SK-N-MC (cell line): ENCODE measurements at regions not wholly inside any gene's neighbourhood (a gene's known extent, or its start where the extent isn't known, plus 50 kb on each side); places are given as distances from the start of the nearest gene placed in this dataset.

Experiments
- DNase-seq: peaks from one replicate; pipeline ENCODE4 v3.0.0-alpha.2; 2011; ENCODE audit warnings: low read depth, low spot score
- H3K27ac ChIP-seq: fragments of 200-600 bp; sonication (generic); 2 replicates; pipeline ENCODE4 v1.5.1; 2016; ENCODE audit warnings: mixed run types
- H3K36me3 ChIP-seq: fragments of 200-600 bp; sonication (generic); 2 replicates; pipeline ENCODE4 v1.6.1; 2017; ENCODE audit warnings: antibody characterized with exemption, low read length, mixed read lengths; ENCODE audit not compliant: insufficient read depth
- H3K4me3 ChIP-seq: fragments of 200-600 bp; sonication (generic); 2 replicates; pipeline ENCODE4 v1.5.1; 2016
- H3K9ac ChIP-seq: fragments of 200-600 bp; sonication (generic); 2 replicates; pipeline ENCODE4 v1.8.0; 2017; ENCODE audit warnings: mixed run types, mixed read lengths; ENCODE audit not compliant: insufficient read length
- H3K9me3 ChIP-seq: fragments of 200-600 bp; sonication (generic); 2 replicates; pipeline ENCODE4 v1.6.1; 2017; ENCODE audit warnings: low read depth, mild to moderate bottlenecking, antibody characterized with exemption, low read length, moderate library complexity, mixed read lengths
- EZH2 ChIP-seq: fragments of 200-600 bp; sonication (generic); IDR thresholded peaks from one replicate; pipeline ENCODE4 v1.6.1; 2017; ENCODE audit warnings: antibody characterized with exemption
- FOXP2 ChIP-seq: optimal IDR thresholded peaks from 2 replicates; pipeline ENCODE3; 2011; ENCODE audit warnings: mild to moderate bottlenecking, moderate library complexity; ENCODE audit not compliant: insufficient read depth; ENCODE audit errors: extremely low read length, control extremely low read depth
- POLR2AphosphoS5 ChIP-seq: IDR thresholded peaks from 2 replicates; pipeline ENCODE4 v1.6.1; 2012; ENCODE audit warnings: mild to moderate bottlenecking, low read depth, low read length, borderline replicate concordance

DNA sequence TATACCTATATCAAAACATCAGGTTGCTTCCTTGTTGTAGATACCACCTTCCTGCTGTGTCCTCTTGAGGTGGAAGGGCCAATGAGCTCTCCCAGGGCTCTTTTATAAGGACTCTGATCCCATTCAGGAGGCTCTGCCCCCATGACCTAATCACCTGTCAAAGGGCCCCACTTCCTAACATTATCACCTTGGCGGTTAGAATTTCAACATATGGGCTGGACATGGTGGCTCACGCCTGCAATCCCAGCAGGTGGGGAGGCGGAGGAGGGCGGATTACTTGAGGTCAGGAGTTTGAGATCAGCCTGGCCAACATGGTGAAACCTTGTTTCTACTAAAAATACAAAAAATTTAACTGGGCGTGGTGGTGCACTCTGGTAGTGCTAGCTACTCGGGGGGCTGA, 86.4 kb downstream of the HAPSTR1 start:
- H3K9ac ChIP-seq: no peak overlapping the region
- H3K9me3 ChIP-seq: no peaks in the 10 kb centered on the region
- H3K27ac ChIP-seq: no peak overlapping the region
- no peak for TF ChIP-seq EZH2
- TF ChIP-seq FOXP2: no peak
- TF ChIP-seq POLR2AphosphoS5: no peak
- DNase-seq: no peak
- H3K36me3 ChIP-seq: no peaks in the 10 kb centered on the region
- H3K4me3 ChIP-seq: no peak overlapping the region

DNA sequence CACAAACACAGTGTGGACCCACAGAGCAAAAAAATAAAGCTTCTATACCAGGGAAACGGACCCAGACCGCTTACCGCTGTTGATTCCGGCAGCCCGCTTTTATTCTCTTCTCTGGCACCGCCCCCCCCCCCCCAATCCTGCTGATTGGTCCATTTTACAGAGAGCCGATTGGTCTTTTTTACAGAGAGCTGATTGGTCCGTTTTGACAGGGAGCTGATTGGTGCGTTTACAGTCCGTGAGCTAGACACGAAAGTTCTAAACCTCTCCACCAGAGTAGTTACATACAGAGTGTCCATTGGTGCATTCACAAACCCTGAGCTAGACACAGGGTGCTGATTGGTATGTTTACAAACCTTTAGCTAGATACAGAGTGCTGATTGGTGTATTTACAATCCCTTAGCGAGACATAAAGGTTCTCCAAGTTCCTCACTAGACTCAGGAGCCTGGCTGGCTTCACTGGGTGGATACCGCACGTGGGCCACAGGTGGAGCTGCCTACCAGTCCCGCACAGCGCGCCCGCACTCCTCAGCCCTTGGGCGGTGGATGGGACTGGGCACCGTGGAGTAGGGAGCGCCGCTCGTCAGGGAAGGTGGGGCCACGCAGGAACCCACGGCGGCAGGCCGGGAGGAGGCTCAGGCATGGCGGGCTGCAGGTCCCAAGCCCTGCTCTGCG, 92.4 kb downstream of the HAPSTR1 start:
- H3K27ac ChIP-seq: no peak overlapping the region
- no peak overlapping the region for H3K9ac ChIP-seq
- H3K4me3 ChIP-seq: no peak overlapping the region
- DNase-seq: no peak
- TF ChIP-seq POLR2AphosphoS5 (no peak), EZH2 (no peak), FOXP2 (no peak)
- no peaks in the 10 kb centered on the region for H3K36me3 ChIP-seq
- H3K9me3 ChIP-seq: no peaks in the 10 kb centered on the region

DNA sequence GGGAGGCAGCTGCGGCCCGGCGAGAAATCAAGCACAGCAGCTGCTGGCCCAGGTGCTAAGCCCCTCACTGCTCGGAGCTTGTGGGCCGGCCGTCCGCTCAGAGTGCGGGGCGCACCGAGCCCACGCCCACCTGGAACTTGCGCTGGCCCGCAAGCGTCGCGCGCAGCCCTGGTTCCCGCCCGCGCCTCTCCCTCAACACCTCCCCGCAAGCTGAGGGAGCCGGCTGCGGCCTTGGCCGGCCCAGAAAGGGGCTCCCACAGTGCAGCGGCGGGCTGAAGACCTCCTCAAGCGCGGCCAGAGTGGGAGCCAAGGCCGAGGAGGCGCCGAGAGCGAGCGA, 92.9 kb downstream of the HAPSTR1 start:
- no peak overlapping the region for H3K9ac ChIP-seq

DNA sequence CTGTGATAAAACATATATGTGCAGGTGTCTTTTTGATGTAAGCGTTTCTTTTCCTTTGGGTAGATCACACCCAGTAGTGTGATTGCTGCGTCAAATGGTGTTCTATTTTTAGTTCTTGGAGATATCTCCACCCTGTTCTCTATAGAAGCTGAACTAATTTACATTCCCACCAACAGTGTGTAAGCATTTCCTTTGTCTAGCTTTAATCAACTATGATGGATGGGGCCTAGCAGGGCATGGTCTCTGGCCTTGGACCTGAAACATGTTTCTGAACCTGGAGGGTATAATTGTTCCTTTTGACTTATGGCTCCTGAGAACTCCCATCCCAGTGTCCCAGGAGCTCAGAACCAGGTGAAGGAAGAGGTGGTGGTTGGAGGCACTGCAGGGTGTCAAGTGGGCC, 93.9 kb downstream of the HAPSTR1 start:
- no peak overlapping the region for H3K4me3 ChIP-seq
- peak overlapping the region; percentile 36; the same call in 1 of the 2 replicates for H3K27ac ChIP-seq
- TF ChIP-seq EZH2 (no peak), FOXP2 (no peak), POLR2AphosphoS5 (no peak)
- no peaks in the 10 kb centered on the region for H3K9me3 ChIP-seq
- H3K9ac ChIP-seq: no peak overlapping the region
- DNase-seq: no peak
- H3K36me3 ChIP-seq: no peaks in the 10 kb centered on the region

More for the DNA sequence above, 92.9 kb downstream of the HAPSTR1 start:
- H3K36me3 ChIP-seq: no peaks in the 10 kb centered on the region
- H3K9me3 ChIP-seq: no peaks in the 10 kb centered on the region
- no peak for DNase-seq
- no peak for TF ChIP-seq EZH2
- TF ChIP-seq FOXP2: no peak
- no peak overlapping the region for H3K27ac ChIP-seq
- H3K4me3 ChIP-seq: no peak overlapping the region

DNA sequence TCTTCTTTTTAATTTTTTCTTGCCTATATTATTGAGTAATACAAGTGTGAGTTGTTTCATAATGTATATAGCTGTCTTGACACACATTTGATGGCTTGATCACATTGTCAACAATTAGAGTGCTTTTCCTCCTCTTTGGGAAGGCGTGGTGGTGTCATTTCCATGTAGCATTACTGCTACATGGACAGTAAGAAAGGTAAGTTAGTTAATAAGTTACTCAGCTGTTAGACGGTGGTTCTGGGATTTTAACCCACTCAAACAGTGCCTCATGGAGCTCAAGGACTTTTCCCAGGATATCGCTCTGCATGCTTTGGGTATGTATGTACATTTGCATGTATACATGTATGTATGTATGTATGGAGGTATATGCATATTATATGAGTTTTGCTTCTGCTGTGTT, 94.6 kb downstream of the HAPSTR1 start:
- Histone ChIP-seq H3K4me3 (no peak overlapping the region), H3K9me3 (no peaks in the 10 kb centered on the region), H3K36me3 (no peaks in the 10 kb centered on the region), H3K27ac (peak overlapping the region; percentile 36; the same call in 1 of the 2 replicates), H3K9ac (no peak overlapping the region)
- no peak for TF ChIP-seq POLR2AphosphoS5
- no peak for TF ChIP-seq FOXP2
- no peak for TF ChIP-seq EZH2
- DNase-seq: no peak

DNA sequence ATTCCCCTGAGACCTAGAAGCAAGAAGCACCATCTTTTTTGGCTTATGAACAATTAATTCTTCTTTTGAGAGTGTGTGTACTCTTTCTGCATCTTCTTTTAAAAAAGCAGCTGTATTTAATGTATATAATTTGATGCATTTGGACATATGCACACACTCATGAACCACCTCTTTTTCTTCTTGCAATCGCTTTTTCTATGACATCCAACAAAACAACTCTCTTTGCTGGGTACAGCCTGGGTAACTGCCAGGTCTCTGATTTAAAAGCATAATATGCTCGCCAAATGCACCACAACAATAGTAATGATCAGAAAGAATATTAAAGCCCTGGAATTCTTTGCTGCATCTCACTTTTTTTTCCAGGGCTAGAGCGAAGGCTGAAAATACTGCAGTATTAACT, 97.3 kb downstream of the HAPSTR1 start:
- Histone ChIP-seq H3K36me3 (no peaks in the 10 kb centered on the region), H3K4me3 (no peak overlapping the region), H3K9ac (no peak overlapping the region), H3K27ac (no peak overlapping the region), H3K9me3 (no peaks in the 10 kb centered on the region)
- no peak for TF ChIP-seq POLR2AphosphoS5
- no peak for DNase-seq

DNA sequence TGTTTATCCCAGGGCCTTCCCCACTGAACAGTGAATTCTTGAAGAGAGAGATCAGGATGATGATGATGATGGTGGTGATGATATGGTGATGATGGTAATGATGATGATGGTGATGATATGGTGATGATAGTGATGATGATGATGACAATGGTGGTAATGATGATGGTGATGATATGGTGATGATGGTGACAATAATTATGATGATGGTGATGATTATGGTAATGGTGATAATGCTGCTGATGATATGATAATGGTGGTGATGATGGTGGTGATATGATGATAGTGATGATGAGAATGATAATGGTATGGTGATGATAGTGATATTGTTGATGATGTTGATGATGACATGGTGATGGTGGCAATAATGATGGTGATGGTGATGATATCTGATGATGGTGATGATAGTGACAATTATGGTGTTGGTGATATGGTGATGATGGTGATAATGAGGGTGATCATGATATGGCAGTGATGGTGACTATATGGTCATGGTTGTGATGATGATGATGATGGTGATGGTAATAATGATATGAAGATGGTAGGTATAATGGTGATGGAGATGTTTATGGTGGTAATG, 99.9 kb downstream of the HAPSTR1 start:
- H3K27ac ChIP-seq: no peak overlapping the region
- no peaks in the 10 kb centered on the region for H3K9me3 ChIP-seq
- H3K4me3 ChIP-seq: no peak overlapping the region
- no peak overlapping the region for H3K9ac ChIP-seq
- DNase-seq: no peak
- TF ChIP-seq POLR2AphosphoS5 (no peak), FOXP2 (no peak), EZH2 (no peak)
- H3K36me3 ChIP-seq: no peaks in the 10 kb centered on the region

DNA sequence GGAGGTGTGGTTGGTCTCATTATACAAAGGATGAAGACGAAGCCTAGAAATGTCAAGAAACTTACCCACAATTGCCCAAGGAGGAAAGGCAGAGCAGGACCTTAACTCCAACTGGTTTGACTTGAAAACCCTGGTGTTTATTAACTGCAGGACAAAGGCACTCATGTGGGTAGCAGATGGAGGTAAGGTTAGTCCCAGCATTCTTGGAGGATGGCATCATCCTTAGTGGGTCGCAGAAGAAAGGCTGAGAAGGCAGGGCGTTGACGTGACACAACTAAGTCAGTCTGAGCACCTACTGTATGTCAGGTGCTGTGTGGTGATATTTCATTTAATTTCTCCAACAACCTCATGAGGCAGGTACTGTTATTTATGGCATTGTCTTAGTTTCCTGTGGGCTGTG, 101.3 kb downstream of the HAPSTR1 start:
- Histone ChIP-seq H3K36me3 (no peaks in the 10 kb centered on the region), H3K27ac (no peak overlapping the region), H3K9ac (no peak overlapping the region), H3K4me3 (no peak overlapping the region), H3K9me3 (no peaks in the 10 kb centered on the region)
- no peak for DNase-seq
- no peak for TF ChIP-seq FOXP2
- no peak for TF ChIP-seq EZH2
- TF ChIP-seq POLR2AphosphoS5: no peak

DNA sequence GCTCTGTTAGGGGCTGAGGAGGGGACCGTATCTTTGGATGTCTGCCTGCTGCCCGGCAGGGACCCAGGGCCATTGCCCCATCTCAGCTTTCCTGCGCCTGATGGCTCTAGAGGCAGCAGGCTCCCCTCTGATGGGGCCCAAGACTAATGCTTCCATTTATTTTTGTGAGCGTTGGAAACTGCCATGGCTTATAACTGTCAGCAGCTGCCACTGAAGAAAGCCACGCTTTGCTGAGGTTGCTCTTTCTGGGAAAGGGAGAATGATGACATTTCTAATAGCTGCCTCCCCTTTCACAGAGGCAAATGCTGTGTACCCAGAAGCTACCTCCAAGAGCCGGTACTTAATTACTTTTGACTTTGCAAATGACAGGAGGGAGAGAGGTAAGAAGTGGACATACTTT, 103.8 kb downstream of the HAPSTR1 start:
- Histone ChIP-seq H3K27ac (no peak overlapping the region), H3K9me3 (no peaks in the 10 kb centered on the region), H3K4me3 (no peak overlapping the region), H3K36me3 (no peaks in the 10 kb centered on the region), H3K9ac (no peak overlapping the region)
- no peak for DNase-seq
- TF ChIP-seq FOXP2 (no peak), POLR2AphosphoS5 (no peak), EZH2 (no peak)
